HG03571 (cell line): ENCODE measurements at regions not wholly inside any gene's neighbourhood (a gene's known extent, or its start where the extent isn't known, plus 50 kb on each side); places are given as distances from the start of the nearest gene placed in this dataset.

Source experiments
- ATAC-seq: cut with Tn5 transposase; IDR thresholded peaks from one replicate; pipeline ENCODE4 v1.9.1; 2021; ENCODE audit not compliant: unreplicated experiment

GRCh38 chr4:138927072-138927471 is 88.5 kb upstream of the NOCT start:
- ATAC-seq: no peak

DNA sequence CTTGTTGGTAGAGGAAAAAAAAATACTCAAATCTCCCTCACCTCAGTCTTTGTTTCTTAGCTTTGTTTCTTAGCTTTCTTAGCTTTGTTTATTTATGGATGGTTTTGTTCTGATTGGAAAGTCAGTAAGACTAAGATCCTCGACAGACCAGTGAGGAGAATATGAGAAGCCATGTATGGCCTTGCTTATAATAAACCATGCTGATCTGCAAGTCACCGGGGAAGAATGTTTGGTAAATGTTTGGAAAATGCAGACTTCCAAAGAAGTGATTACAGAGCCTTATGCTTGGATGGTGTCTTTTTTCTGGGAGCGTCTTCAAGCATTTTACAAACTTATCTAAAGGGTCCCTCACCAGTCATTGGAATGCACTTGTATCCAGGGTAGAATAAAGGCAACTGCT is 90.1 kb upstream of the NOCT start:
- ATAC-seq: no peak

DNA sequence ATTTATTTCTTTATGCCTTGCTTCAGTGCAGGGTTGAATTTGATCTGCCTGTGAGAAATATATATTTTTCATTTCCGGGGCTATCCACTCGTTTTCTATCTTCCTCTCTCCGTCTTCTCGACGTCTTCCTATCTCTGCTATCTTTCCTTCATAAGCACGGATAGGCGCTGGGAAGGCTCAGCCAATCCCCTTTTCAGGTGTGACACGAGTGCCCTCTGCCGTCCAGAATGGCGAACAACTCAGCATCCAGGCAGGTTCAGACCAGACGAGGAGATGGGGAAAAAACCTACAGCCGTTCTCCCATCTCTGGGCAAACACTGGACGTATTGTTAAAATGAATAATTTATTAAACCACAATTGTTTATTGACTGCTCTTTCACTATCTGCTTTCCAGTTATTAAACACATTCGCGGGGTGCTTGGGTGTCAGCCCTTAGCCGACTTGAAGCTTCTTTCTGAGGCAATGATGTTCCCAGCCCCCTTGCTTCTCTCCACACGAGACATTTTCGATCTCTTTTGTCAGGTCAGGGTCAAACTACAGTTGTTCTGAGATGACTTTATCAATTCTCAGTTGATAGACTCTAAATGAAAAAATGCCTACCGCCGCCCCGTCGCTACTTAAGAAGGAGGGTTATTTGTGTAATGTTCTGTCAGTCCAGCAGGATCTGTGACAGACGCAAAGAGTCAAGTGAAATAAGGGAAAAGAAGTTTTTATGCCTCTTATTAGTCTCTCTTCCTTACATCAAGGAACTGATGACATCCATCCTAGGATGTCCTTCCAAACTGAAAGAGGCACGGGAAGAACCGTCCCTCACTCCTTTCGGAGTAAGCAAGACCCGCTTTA is 96.3 kb upstream of the NOCT start:
- no peak for ATAC-seq

DNA sequence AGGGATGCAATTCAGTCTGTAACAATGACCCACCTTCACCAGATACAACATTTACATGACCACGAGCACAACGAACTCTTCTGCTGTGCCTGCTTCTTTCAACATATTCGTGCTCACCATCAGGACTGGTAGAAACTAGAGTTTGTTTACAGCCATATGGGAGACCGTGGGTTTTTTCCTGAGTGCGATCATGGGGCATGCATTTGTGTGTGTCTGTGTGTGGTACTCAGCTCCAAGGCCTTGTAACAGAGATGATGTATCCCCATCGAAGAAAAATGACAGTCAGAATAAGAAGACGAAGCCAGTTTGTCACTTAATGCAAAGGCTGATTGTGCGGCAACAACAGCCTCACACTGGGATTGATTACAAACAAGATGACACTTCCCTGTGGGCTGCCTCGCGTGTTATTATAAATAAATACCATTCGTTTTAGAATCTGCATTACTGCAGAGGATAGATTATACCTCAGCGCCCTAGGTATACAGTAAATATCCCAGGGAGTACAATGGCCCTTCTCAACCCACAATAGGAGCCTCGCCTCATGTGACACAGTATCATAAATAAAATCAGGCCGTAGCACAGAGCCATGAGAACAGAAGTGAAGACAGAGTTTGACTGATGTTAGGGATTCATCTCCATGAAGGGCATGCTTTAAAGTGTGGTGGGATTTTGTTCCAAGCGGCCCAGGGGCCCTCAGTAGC is 97.3 kb upstream of the NOCT start:
- ATAC-seq: no peak

DNA sequence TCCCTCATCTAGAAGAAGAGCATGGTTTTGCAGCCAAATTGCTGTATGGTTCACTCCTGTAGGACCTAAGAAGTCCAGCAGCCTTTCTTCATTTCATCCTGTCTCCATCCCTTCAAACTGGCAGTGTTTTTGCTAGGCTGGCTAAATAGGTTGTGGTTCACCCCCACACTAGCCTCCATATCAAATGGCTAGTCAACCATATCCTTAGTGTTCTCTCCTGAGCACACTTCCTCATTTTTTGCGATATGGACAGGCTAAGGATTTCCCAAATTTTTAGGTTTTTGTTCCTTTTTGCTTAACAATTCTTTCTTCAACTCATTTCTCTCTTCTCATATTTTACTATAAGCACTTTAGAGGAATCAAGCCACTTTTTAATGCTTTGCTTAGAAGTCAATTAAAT is 98.8 kb upstream of the NOCT start:
- no peak for ATAC-seq

GRCh38 chr4:138915756-138916155 is 99.8 kb upstream of the NOCT start:
- ATAC-seq: no peak

GRCh38 chr4:138912704-138913340 is 102.8 kb upstream of the NOCT start:
- no peak for ATAC-seq

- no peak for ATAC-seq
Measured at GRCh38 chr4:138911909-138912703, 103.5 kb upstream of the NOCT start.

GRCh38 chr4:138910914-138911336 is 104.7 kb upstream of the NOCT start:
- ATAC-seq: no peak

- ATAC-seq: no peak
Measured at GRCh38 chr4:138910195-138910913, 105.2 kb upstream of the NOCT start.

DNA sequence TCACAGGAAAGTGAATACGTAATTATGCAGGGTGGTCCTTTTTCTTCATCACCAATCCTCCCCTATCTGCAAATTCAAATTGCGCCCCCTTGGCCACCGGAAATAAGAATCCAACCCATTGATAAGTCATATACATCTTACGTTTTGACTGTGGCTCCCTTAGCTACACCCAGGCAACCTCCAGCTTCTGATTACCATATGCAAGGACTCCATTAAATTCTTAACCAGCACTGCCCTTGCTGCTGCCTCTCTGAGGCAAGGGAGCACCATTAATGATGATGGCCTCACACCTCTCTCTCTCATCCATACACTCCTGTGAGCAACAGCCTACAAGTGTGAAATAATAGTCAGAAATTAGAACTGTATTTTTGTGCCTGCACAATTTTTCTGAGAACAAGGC is 106.0 kb upstream of the NOCT start:
- ATAC-seq: no peak

- ATAC-seq: no peak
Measured at GRCh38 chr4:138908134-138908533, 107.4 kb upstream of the NOCT start.

DNA sequence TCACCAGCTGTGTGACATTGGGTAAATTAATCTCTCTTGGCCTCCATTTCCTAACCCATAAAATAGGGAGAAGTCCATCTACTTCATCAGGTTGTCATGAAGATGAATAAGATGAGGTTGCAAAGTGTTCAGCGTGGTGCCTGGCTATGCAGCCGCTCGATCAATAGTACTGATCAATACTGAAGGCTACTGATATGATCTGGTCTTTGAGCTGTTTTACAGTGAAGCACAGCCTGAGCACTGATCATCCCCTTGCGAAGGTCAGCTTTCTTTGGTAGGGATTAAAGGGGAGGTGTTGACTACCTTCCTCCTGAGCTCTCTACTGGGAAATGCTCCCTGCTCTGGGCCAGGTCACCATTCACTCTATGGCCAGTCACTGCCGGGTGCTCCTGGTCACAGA is 108.4 kb upstream of the NOCT start:
- no peak for ATAC-seq

GRCh38 chr4:138904793-138905192 is 110.8 kb upstream of the NOCT start:
- no peak for ATAC-seq

- no peak for ATAC-seq
Measured at GRCh38 chr4:138903185-138903584, 112.4 kb upstream of the NOCT start.

DNA sequence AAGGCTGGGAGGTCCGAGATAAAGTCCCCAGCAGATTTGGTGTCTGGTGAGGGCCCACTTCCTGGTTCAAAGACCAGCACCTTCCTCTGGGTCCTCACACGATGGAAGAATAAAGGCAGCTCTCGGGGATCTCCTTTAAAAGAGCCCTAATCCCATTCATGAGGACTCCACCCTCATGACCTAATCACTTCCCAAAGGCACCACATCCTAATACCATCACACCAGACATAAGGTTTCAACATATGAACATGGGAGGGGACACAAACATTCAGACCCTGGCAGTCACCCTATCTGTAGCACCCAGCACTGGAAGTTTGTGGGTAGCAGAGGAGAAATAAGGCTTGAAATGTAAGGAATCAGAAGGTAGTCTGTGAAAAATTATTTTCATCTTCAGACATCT is 112.9 kb upstream of the NOCT start:
- ATAC-seq: no peak

- no peak for ATAC-seq
Measured at GRCh38 chr4:138901177-138901576, 114.4 kb upstream of the NOCT start.

DNA sequence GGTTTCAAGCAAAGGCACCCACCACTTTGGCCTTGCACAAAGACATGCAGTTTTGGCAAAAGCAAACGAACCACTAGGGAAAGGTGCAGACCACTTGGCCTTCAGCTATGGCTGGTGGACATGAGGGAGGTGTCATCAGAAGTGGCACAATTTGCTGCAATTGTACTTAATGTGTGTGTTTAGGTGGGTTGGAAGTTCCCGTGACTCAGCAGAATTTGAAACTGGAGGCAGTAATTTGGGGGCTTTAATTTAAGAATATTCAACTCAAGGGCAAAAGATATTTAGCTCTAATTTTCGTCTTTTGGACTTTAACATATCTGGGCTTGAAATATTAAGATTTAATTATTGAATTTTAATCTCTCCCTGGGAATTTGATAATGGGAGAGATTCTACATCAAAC is 115.6 kb upstream of the NOCT start:
- no peak for ATAC-seq

DNA sequence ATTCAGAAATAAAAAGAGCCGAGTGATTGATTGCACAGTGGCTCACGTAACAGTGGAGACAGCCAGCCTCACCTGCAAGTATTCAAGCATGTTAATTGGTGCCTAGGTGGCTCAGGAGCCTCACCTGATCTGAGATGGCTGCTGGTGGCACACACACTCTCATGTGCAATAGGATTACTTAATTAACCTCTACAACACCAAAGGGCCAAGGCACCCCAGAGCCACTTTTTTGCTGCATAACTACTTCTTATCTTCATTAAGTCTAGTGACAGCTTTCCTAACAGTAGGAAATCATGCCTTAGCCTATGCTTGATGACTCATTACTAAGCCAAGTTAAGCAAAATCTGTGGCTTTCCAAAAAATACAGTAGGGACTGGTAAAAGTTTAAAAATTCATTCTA is 117.3 kb upstream of the NOCT start:
- no peak for ATAC-seq

DNA sequence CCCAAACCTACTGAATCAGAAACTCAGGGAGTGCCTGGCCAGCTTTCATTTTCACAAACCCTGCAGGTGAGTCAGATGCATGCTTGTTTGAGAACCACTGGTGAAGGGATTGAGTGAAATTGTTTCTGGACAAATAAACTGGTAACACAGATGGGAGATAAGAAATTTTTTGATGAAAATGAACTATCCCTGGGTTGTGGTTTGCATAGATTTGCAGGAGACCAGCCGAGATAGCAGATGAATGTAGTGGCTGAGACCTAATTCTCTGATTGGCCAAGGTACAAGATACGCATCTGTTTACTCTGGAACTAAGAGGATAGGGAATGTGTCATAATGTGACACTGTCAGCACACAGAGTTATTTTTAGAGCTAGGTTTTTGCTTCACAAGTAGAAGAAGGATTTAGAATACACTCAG is 117.8 kb upstream of the NOCT start:
- no peak for ATAC-seq

- ATAC-seq: no peak
Measured at GRCh38 chr4:138894709-138895108, 120.9 kb upstream of the NOCT start.
